ENCODE measurements at regions not wholly inside any gene's neighbourhood (a gene's known extent, or its start where the extent isn't known, plus 50 kb on each side); places are given as distances from the start of the nearest gene placed in this dataset.

GRCh38 chr6:78810698-78811097 is 56.7 kb upstream of the IRAK1BP1 start:
- no peak for DNase-seq
